ENCODE measurements at regions not wholly inside any gene's neighbourhood (a gene's known extent, or its start where the extent isn't known, plus 50 kb on each side); places are given as distances from the start of the nearest gene placed in this dataset.
"Not testable (repeated sequence)": the region's sequence is repeated elsewhere in the genome, so short reads cannot be mapped to it uniquely, and the experiment has no call there.

DNA sequence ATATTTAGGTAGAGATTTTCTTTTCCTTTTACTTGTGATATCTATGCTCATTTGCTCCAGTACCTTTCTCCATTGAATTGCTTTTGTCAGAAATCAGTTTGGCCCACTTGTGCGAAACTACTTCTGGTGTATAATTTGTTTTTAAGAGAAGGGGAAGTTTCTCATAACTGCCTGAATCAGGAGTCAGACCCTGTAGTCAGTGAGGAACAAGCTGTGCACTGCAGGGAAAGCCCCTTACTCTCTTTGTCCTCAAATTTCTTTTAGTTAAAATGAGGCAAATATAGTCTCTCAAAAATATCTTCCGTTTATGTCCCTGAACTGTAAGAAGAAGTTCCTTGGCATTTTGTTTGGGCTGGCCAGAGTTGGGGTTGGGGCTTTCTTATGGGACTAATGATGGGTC, 109.9 kb downstream of the ZFY start:
- H3K9ac ChIP-seq (ENCODE audit: low read length): peak overlapping the region; percentile 36; the same call in 1 of the 2 replicates
- no peaks in the 10 kb centered on the region for H3K79me2 ChIP-seq (ENCODE audit: low read length)

DNA sequence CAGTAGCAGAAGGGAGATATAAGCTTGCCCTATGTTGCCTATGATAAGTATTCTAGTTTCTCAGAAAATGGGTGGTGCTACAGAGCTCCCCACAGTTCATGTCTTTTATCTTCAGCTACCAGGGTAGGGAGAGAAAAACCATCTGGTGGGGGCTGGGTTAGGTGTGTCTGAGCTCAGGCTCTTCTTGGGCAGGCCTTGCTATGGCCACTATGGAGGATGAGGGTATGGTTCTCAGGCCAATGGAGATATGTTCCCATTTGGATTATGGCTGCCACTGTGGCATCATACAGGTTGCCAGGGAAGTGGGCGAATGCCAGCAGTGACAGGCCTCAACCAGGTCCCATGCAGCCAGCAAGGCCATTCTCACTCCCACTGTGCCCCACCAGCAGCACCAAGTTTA, 120.3 kb downstream of the ZFY start:
- H3K4me1 ChIP-seq (ENCODE audit: low read length); H3K4me2 ChIP-seq (ENCODE audit: low read length); H4K20me1 ChIP-seq (ENCODE audit: insufficient read depth, low read length); H3K9ac ChIP-seq (ENCODE audit: low read length); H3K27me3 ChIP-seq (ENCODE audit: low read depth, low read length); H3K4me3 ChIP-seq (ENCODE audit: low read length); H3K9me3 ChIP-seq (ENCODE audit: insufficient read depth, low read length); H2AFZ ChIP-seq (ENCODE audit: low read depth, low read length); H3K27ac ChIP-seq (ENCODE audit: low read length); H3K36me3 ChIP-seq (replicated peaks; ENCODE audit: low read depth, low read length); H3K79me2 ChIP-seq (ENCODE audit: low read length): not testable (repeated sequence)

More for the DNA sequence above, 109.9 kb downstream of the ZFY start:
- Histone ChIP-seq H3K27me3 (ENCODE audit: low read depth, low read length) (no peaks in the 10 kb centered on the region), H3K4me1 (ENCODE audit: low read length) (peaks cover 42% of the 10 kb centered on the region), H3K36me3 (replicated peaks; ENCODE audit: low read depth, low read length) (no peaks in the 10 kb centered on the region), H4K20me1 (ENCODE audit: insufficient read depth, low read length) (no peaks in the 10 kb centered on the region), H2AFZ (ENCODE audit: low read depth, low read length) (0 out of 2 replicates have a peak overlapping the region, but pooled peaks have one; percentile 48), H3K27ac (ENCODE audit: low read length) (peak overlapping the region; percentile 60), H3K4me2 (ENCODE audit: low read length) (peak overlapping the region; percentile 77), H3K4me3 (ENCODE audit: low read length) (peak overlapping the region; percentile 41), H3K9me3 (ENCODE audit: insufficient read depth, low read length) (no peaks in the 10 kb centered on the region)
- TF ChIP-seq, protein P1, sequence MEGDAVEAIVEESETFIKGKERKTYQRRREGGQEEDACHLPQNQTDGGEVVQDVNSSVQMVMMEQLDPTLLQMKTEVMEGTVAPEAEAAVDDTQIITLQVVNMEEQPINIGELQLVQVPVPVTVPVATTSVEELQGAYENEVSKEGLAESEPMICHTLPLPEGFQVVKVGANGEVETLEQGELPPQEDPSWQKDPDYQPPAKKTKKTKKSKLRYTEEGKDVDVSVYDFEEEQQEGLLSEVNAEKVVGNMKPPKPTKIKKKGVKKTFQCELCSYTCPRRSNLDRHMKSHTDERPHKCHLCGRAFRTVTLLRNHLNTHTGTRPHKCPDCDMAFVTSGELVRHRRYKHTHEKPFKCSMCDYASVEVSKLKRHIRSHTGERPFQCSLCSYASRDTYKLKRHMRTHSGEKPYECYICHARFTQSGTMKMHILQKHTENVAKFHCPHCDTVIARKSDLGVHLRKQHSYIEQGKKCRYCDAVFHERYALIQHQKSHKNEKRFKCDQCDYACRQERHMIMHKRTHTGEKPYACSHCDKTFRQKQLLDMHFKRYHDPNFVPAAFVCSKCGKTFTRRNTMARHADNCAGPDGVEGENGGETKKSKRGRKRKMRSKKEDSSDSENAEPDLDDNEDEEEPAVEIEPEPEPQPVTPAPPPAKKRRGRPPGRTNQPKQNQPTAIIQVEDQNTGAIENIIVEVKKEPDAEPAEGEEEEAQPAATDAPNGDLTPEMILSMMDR (IDR thresholded peaks at IDR 0.05; ENCODE audit: low read depth, low read length): no peak
- TF ChIP-seq EZH2phosphoT487 (IDR thresholded peaks at IDR 0.05; ENCODE audit: low read depth): no peak

DNA sequence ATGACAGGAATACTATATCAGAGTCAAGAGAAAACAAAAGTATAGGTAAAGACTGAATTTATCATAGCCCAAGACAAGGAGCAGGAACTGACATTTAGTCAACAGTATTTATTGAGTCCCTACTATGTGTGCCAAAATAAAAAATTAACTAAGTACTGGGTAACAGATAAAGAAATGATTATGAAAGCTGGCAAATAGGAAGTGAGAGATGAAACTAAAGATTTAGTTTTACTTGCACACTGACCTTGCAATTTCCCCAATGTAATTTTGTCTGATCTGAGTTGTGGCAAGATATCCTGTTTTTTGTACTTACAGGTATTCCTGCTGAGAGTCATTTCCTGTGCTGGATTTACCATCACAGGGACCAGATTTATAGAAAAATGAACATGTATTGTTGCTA, 123.2 kb downstream of the ZFY start:
- H3K4me2 ChIP-seq (ENCODE audit: low read length); H3K36me3 ChIP-seq (replicated peaks; ENCODE audit: low read depth, low read length); H3K4me3 ChIP-seq (ENCODE audit: low read length); H3K9ac ChIP-seq (ENCODE audit: low read length); H3K9me3 ChIP-seq (ENCODE audit: insufficient read depth, low read length); H3K27me3 ChIP-seq (ENCODE audit: low read depth, low read length); H3K4me1 ChIP-seq (ENCODE audit: low read length); H3K79me2 ChIP-seq (ENCODE audit: low read length); H4K20me1 ChIP-seq (ENCODE audit: insufficient read depth, low read length); H2AFZ ChIP-seq (ENCODE audit: low read depth, low read length): not testable (repeated sequence)
- peak overlapping the region; percentile 59 for H3K27ac ChIP-seq (ENCODE audit: low read length)

DNA sequence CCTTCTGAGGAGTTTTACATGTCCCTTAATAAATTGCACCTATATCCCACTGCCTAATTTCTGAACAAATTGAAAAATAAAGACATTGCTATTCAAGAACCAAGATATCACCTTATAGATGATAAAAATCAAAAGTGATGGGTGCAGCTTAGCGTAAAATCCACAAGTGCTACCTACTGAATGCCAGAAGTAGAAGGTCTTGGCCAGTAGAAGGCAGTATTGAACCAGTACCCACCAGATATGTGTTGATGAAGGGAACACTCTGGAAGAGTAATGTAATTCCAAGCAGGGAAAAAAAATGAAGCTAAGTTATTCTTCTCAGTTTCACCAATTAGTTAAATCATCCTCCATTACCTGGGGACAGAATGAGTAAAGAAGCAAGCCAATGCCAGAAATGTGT, 125.5 kb downstream of the ZFY start:
- not testable (repeated sequence) for H4K20me1 ChIP-seq (ENCODE audit: insufficient read depth, low read length); H2AFZ ChIP-seq (ENCODE audit: low read depth, low read length); H3K27me3 ChIP-seq (ENCODE audit: low read depth, low read length); H3K79me2 ChIP-seq (ENCODE audit: low read length); H3K9me3 ChIP-seq (ENCODE audit: insufficient read depth, low read length); H3K9ac ChIP-seq (ENCODE audit: low read length); H3K4me3 ChIP-seq (ENCODE audit: low read length); H3K4me2 ChIP-seq (ENCODE audit: low read length); H3K4me1 ChIP-seq (ENCODE audit: low read length); H3K27ac ChIP-seq (ENCODE audit: low read length); H3K36me3 ChIP-seq (replicated peaks; ENCODE audit: low read depth, low read length)
- TF ChIP-seq, protein P1 (IDR thresholded peaks at IDR 0.05; ENCODE audit: low read depth, low read length): peak; percentile 48

DNA sequence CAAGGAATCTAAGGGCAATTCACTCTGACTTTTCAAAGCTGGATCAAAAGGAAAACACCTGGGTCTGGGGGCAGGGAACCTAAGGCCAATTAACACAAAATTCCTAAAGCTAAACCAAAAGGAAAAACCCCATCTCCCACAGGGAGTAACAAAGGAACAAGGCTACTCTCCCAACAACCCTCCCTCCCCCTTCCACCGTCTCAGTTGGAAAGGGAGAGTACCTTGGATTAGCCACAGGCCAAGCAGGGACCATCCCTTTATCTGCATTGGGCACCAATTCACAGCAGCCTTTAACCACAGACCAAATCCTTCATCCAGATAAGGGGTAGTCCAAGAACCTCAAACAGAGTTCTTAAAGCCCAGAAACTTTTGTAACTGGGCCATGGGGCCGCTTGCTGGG, 153.0 kb downstream of the ZFY start:
- H3K4me1 ChIP-seq (ENCODE audit: low read length); H3K27ac ChIP-seq (ENCODE audit: low read length); H3K79me2 ChIP-seq (ENCODE audit: low read length); H3K4me2 ChIP-seq (ENCODE audit: low read length); H3K9ac ChIP-seq (ENCODE audit: low read length); H3K9me3 ChIP-seq (ENCODE audit: insufficient read depth, low read length); H3K36me3 ChIP-seq (replicated peaks; ENCODE audit: low read depth, low read length); H3K27me3 ChIP-seq (ENCODE audit: low read depth, low read length); H4K20me1 ChIP-seq (ENCODE audit: insufficient read depth, low read length); H3K4me3 ChIP-seq (ENCODE audit: low read length); H2AFZ ChIP-seq (ENCODE audit: low read depth, low read length): not testable (repeated sequence)

DNA sequence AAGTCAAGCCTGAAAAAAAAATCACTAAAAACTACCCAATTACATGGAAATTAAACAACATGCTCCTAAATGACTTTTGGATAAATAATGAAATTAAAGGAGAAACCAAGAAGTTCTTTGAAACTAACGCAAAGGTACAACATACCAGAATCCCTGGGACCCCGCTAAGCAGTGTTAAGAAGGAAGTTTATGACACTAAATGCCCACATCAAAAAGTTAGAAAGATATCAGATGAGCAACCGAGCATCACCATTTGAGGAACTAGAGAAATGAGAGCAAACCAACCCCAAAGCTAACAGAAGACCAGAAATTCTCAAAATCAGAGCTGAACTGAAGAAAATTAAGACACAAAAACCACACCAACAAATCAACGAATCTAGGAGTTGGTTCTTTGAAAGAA, 173.5 kb downstream of the ZFY start:
- H2AFZ ChIP-seq (ENCODE audit: low read depth, low read length); H3K79me2 ChIP-seq (ENCODE audit: low read length): not testable (repeated sequence)

DNA sequence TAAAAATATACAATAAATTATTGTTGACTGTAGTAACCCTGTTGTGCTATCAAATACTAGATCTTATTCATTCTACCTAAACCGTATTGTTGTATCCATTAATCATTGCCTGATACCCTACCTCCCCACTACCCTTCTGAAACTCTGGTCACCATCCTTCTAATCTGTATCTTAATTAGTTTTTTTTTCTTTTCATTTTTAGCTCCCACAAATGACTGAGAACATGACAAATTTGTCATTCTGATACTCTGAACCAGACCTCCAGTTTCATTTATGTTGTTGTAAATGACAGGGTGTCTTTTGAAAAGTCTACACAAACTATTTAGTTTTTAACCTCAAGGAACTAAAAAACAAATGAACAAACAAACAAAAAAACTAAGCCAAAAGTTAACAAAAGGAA, 185.1 kb downstream of the ZFY start:
- H3K27me3 ChIP-seq (ENCODE audit: low read depth, low read length); H2AFZ ChIP-seq (ENCODE audit: low read depth, low read length); H3K79me2 ChIP-seq (ENCODE audit: low read length); H3K4me3 ChIP-seq (ENCODE audit: low read length); H3K36me3 ChIP-seq (replicated peaks; ENCODE audit: low read depth, low read length); H3K9me3 ChIP-seq (ENCODE audit: insufficient read depth, low read length); H4K20me1 ChIP-seq (ENCODE audit: insufficient read depth, low read length); H3K9ac ChIP-seq (ENCODE audit: low read length): not testable (repeated sequence)
- Histone ChIP-seq H3K27ac (ENCODE audit: low read length) (peak overlapping the region; percentile 53), H3K4me2 (ENCODE audit: low read length) (peak overlapping the region; percentile 40), H3K4me1 (ENCODE audit: low read length) (peaks cover 11% of the 10 kb centered on the region)

More for the DNA sequence above, 173.5 kb downstream of the ZFY start:
- H3K4me3 ChIP-seq (ENCODE audit: low read length); H3K9ac ChIP-seq (ENCODE audit: low read length); H3K36me3 ChIP-seq (replicated peaks; ENCODE audit: low read depth, low read length); H3K27me3 ChIP-seq (ENCODE audit: low read depth, low read length); H3K27ac ChIP-seq (ENCODE audit: low read length); H3K4me1 ChIP-seq (ENCODE audit: low read length); H3K9me3 ChIP-seq (ENCODE audit: insufficient read depth, low read length); H4K20me1 ChIP-seq (ENCODE audit: insufficient read depth, low read length); H3K4me2 ChIP-seq (ENCODE audit: low read length): not testable (repeated sequence)

DNA sequence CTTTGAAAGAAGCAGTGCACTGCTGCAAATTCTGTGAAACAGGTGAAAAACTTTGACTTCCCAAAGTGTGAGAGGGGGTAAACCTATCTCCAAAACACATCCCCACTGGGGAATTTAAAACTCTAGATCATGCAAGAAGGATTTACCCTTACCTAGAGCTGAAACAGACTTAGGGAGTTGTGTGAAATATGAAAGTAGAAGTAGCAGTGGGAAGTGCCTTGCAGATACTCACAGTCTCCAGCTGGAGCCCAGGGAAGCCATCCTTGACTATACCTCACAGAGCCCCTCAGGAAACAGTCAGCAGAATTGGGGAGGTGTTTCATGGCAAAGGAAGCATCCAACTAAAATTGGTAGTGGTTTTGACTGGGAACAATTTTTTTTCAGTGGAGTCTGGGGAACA, 185.5 kb downstream of the ZFY start:
- H2AFZ ChIP-seq (ENCODE audit: low read depth, low read length); H3K9me3 ChIP-seq (ENCODE audit: insufficient read depth, low read length); H4K20me1 ChIP-seq (ENCODE audit: insufficient read depth, low read length); H3K9ac ChIP-seq (ENCODE audit: low read length); H3K4me3 ChIP-seq (ENCODE audit: low read length); H3K27me3 ChIP-seq (ENCODE audit: low read depth, low read length); H3K36me3 ChIP-seq (replicated peaks; ENCODE audit: low read depth, low read length); H3K79me2 ChIP-seq (ENCODE audit: low read length): not testable (repeated sequence)
- peak overlapping the region; percentile 53 for H3K27ac ChIP-seq (ENCODE audit: low read length)
- peaks cover 11% of the 10 kb centered on the region for H3K4me1 ChIP-seq (ENCODE audit: low read length)
- peak overlapping the region; percentile 40 for H3K4me2 ChIP-seq (ENCODE audit: low read length)
